ENCODE measurements at regions not wholly inside any gene's neighbourhood (a gene's known extent, or its start where the extent isn't known, plus 50 kb on each side); places are given as distances from the start of the nearest gene placed in this dataset.

GRCh38 chr5:54887663-54888062 is 97.7 kb downstream of the ESM1 start:
- no peak for TF ChIP-seq CTCF (conservative IDR thresholded peaks at IDR 0.05; ENCODE audit: low read length)
- TF ChIP-seq EZH2phosphoT487 (IDR thresholded peaks at IDR 0.05; ENCODE audit: borderline replicate concordance, low read depth, low read length): no peak
